GM21737 (cell line): ENCODE measurements at regions not wholly inside any gene's neighbourhood (a gene's known extent, or its start where the extent isn't known, plus 50 kb on each side); places are given as distances from the start of the nearest gene placed in this dataset.
"Not testable (repeated sequence)": the region's sequence is repeated elsewhere in the genome, so short reads cannot be mapped to it uniquely, and the experiment has no call there.

Experiments
- ATAC-seq: cut with Tn5 transposase; IDR thresholded peaks from one replicate; pipeline ENCODE4 v1.9.1; 2021; ENCODE audit warnings: mild to moderate bottlenecking, moderate library complexity; ENCODE audit not compliant: unreplicated experiment

DNA sequence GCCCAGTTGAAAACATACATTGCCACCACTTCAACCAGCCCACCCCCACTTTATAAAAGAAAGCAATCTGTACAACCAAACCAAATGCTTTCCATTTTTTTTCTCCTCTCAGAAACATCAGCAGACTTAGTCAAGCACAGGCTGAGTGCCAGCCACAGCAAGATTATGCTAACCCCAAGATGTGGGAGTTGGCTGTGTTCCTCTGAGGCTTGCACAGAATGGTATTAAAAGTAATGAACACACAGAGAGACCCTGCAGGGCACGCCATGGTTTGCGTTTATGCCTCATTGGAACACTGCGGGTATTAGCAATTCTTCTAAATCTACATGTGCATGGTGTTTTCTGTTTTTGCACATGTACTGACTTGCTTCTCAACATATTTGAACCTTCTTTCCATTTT is 419.9 kb upstream of the GRAMD2B start:
- no peak for ATAC-seq

DNA sequence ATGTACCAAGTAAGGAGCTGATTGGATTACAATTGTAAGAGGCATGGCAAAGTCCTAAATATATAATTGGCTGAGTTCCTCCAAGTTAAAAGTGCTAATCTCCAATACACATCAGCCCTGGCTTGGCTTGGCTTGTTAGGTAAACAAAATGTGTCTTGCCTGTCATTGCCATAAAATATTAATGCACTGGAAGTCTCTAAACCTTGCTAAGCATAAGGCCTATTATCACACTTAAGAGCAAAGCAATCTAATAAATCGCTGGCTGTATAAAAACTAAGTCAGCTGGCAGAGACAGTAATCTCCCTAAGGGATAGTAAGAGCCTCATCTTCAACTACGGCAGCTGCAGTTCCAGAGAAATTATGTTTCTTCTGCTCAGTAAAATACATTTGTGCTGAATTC is 418.6 kb upstream of the GRAMD2B start:
- ATAC-seq = no peak

DNA sequence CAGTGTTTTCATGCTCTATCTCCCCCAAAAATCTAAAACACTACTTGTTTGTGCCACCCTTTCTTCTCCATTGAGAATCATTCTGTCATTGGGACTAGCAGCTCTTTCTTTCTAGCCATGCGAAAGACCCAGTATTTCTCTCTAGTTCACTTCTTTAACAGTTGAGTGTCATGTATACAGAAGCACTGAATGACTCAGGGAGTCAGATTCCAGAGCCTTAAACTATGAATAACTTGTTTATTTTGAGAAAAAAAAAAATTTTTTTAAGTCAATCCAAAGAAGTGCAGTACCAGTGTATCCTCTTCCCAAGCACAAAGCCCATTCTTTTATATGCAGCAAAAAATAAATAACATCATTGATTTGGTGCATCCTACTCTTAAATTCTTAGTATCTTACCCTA is 415.4 kb upstream of the GRAMD2B start:
- ATAC-seq = no peak

DNA sequence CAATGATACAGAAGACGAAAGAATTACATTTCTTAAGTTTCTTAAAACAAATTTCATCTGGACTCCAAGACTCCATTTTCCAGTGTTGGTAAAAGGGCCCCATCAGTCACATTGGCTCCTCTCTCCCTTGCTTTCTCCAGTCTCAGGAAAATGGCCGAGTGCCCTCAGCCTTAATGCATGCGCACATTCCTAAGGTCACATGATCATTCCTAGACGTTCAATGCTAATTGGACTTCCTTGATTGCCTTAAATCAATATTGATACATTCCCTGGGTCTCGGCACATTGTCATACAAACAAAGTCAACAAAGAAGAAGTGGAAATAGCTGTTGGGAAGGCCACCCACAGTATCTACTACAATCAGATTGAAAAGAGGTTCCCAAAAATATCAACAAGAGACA is 413.6 kb upstream of the GRAMD2B start:
- ATAC-seq = no peak

DNA sequence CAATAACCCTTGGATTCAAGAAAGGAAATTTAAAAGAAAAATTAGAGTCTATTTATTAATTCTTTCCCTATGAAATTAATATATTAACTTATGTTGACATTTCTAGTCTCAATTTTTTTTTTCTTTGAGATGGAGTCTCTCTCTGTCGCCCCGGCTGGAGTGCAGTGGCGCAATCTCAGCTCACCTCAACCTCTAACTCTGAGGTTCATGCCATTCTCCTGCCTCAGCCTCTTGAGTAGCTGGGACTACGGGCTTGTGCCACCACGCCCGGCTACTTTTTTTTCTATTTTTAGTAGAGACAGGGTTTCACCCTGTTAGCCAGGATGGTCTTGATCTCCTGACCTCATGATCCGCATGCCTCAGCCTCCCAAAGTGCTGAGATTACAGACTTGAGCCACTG is 411.7 kb upstream of the GRAMD2B start:
- ATAC-seq = not testable (repeated sequence)

DNA sequence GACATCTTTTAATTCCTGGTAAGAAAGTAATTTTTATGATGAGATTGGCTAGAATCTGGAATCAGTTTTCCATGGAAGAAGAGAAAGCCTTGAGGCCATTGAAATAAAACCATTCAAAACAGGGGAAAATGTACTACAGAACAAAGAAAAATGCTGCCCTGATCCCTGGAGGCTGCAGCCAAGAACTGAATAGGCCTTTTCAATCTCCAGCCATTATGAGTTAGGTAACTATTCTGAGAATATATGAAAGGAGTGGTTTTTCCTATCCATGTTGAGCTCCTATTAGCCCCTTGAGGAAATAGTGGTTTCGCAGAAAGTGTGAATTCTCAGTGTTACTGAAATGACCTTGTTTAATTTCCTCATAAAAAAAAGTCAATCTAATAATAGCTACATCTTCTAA is 408.5 kb upstream of the GRAMD2B start:
- ATAC-seq = no peak

DNA sequence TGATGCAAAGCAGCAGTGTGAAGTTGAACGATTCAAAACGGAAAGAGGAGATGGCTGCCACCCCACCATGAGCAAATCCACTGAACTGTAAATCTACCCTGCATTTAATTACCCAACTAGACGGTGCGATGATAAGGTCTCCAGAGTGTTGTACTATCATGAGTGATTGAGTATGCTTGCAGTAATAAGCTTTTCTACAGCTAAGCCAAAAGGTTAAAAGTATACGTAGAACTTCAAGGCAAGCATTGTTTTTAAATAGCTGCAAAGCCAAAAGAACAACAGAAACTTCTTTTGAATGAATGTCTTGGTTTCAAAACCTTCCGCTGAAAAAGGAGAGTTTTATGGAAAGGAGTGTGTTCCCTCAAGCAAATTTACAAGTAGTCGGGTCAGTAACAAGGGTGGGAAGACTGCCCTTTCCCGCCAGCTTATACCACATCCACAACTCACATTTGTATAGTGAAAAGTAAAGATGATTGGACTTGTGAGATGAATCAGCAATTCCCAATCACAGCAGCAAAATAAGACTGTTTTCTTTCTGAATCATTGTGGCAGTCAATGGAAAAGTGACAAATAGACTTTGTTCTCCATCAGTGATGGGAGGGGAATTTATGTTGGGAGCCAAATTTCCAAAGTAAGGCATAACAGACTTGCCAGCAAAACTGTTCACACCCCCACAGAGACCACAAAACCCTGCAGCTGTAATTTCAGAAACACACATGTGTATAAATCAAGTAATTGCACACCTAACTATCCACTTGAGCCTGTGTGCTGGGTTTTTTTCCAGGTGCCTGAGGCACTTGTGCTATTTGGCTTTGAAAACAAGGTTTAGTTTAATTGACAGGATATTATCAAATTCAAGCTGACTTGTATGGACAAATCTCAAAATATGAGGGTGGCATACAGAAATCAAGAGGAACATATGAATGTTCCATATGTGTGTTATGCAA is 407.7 kb upstream of the GRAMD2B start:
- ATAC-seq = no peak

DNA sequence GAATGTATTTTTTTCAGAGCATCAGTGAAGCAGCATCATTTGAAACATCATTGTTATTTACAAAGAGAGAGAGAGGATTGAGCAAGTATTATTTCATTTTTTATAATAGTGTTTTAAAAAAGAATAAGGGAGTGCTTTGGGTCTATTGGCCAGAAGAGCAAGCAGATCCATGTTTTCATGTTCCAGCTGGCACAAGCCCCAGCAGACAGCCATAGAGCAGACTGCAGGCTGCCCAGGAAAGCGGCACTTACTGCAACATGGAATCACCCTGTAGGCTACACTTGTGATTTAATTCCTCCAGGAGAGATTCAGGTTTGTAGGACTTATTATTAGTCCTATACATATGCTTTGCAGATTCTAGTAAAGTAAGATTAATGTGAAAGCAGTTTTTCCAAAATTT is 407.0 kb upstream of the GRAMD2B start:
- no peak for ATAC-seq

DNA sequence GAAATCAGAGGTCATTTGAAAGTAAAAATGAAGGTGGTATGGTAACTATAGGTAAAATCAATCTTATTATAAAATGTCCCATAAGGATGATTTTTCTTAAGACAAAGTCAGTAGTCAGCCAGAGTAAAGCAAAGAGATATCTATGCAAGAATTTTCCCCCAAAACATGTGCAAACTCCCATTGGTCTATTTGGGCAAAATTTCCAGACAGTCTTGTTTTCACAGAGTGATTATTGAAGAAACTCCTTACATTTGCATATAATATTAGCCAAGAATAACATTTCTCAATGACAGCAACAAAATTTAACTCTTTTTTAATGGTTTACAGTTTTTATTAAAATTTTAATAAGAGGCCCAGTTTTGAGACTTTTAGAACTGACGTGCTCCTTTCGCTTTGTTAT is 406.1 kb upstream of the GRAMD2B start:
- ATAC-seq = no peak

DNA sequence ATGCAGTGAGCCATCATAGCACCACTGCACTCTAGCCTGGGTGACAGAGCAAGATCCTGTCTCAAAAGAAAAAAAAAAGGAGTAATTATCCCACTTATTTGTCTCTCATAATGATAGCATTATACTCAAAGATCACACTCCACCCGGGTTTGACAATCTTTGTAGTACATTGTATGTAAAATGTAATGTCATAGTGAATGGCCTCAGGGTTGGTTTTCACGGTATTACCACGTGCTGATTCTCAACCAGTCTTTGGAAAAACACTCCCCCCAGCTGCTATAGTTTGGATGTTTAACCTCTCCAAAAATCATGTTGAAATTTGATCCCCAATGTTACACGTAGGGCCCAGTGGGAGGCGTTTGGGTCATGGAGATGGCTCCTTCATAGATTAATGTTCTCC is 402.4 kb upstream of the GRAMD2B start:
- ATAC-seq = no peak

DNA sequence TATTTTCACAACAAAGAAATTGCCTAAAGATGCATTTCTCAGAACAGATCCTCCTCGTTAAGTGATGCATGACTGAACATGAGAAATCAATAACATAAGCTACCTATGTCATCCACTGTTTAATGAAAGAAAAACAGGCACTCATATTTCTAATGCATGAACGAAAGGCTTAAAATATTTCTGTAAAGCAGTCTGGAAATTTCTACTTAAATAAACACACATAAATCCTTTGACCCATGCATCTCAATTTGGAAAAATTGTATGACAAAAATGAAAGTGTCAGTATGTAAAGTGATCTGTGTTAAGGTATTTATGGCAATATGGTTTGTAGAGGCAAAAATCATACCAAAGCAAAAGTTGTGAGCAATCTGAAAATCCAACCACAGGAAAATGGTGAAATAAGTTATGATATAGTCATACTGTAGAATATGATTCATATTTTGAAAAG is 399.2 kb upstream of the GRAMD2B start:
- ATAC-seq = no peak

DNA sequence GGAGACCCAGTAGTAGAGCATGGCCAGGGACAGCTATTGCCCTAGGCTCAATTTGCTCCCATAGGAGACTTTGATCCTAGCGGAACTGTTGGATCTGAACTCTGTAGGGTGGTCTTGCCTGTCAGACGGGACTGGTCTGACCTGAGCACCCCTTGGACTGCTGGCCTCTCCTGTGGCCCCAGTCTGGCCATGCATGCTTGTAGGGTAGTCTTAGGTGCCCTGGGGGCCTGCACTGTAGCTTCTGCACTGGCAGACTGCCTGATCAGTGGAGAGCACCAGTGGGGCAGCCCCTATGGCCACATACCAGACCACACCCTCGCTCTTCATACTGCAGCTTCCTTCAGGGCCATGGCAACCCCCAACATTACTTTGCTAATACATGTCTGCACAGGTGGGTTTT is 396.1 kb upstream of the GRAMD2B start:
- ATAC-seq = no peak

DNA sequence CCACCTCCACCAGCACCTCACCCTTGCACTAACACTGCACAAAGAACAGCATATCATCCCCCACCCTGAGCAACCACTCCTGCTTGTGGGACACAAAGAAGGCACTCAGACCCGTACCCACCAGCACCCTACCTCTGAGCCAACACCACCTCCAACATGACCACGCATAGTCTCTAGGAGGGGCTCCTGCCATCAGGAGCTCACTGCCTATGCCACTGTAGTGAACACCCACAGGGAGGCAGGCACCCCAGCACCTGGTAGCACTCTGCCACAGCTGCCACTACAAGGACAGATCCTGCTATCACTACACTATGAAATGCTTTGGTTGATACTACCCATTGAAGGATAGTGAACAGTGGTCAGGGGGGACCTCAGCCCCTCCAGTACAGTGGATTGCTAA is 395.6 kb upstream of the GRAMD2B start:
- no peak for ATAC-seq

DNA sequence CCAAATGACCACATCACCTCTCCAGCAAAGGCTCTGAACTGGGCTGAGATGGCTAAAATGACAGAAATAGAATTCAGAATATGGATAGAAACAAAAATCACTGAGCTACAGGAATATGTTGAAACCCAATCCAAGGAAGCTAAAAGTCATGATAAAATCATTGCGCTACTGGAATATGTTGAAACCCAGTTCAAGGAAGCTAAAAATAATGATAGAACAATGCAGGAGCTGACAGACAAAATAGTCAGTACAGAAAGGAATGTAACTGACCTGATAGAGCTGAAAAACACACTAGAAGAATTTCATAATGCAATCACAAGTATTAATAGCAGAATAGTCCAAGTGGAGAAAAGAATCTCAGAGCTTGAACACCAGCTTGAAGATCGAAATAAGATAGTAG is 394.9 kb upstream of the GRAMD2B start:
- ATAC-seq = no peak

DNA sequence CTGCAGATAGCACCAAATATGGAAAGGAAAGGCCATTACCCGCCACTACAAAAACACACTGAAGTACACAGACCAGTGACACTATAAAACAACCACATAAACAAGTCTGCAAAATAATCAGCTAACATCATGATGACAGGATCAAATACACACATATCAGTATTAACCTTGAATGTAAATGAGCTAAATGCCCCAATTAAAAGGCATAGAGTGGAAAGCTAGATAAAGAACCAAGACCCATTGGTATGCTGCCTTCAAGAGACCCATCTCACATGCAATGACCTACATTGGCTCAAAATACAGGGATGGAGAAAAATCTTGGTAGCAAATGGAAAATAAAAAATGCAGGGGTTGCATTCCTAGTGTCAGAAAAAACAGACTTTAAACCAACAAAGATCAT is 393.9 kb upstream of the GRAMD2B start:
- ATAC-seq = not testable (repeated sequence)

DNA sequence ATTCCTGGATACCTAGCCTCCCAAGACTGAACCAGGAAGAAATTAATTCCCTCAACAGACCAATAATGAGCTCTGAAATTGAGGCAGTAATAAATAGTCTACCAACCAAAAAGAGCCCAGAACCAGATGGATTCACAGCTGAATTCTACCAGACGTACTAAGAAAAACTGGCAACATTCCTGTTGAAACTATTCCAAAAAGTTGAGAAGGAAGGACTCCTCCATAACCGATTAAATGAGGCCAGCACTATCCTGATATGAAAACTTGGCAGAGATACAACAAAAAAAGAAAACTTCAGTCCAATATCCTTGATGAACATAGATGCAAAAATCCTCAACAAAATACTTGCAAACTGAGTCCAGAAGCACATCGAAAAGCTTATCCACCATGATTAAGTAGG is 392.5 kb upstream of the GRAMD2B start:
- ATAC-seq = no peak

DNA sequence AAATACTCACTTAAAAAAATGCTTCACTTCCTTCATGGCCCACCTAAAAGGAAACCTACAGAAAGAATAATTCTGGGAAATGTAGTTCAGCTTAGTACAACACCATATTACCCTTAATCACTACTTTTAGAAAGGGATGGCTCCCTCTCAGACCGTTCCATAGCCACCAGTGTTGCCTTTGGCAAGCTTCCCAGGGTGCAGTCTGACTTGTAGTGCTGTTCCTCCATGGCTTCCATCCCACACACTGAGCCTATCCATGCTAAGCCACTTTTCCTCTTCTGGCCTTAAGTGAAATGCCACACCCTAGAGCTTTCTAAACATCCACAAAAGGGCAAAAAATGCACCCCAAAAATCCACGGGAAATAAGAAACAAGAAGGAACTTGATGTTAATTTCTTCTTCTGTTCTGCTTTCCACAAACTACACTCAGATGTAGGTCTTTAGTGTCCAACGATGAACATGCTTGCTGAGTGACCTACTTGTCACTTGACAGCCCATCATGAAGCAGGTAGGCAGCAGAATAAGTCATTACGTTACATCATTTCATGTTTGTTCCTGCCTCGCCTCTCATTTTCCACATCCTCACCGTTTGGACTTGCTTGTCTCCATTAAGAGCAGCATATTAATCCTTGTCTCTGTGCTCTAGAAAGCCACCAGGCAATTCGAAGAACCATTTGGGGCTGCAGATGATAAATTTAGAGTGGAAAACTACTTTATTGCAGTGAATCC is 391.1 kb upstream of the GRAMD2B start:
- ATAC-seq = no peak

DNA sequence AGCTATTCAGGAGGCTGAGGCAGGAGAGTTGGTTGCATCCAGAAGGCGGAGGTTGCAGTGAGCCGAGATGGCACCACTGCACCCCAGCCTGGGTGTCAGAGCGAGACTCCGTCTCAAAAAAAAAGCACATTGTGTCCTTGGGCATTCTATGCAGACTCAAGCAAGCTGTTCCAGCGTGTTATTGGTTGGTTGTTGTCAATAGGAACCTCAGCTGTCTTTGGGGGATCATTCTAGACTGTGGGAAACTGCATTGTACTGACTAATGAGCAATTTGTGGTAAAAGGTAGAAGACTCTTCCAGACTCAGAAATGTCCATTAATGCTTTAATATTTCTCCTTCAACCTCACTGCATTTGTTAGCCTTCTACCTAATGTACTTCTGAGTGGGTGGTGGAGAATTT is 379.5 kb upstream of the GRAMD2B start:
- ATAC-seq = no peak

DNA sequence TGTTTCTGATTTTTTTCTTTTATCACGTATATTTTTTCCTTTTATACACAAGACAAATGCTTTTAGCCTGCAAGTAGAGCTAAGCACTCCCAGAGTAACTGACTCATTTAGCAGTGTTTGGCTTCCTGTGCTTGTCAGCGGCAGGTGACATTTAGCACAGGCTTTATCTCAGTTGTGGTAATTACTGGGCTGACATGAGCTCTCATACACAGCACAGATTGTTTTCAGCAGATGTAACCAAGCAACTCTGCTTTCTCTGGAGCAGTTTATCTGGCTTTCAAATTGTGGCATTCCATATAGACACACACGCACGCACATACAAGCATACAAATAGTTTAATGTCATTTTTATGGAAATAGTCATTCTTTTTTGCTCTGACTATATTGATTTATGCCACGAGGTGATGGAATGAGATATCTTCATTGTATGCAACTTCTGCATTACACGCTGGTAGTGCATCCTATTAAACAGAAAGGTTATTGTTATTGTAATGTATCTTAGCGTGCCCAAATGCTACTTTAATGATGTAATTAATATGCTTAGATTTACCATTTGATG is 379.0 kb upstream of the GRAMD2B start:
- no peak for ATAC-seq

DNA sequence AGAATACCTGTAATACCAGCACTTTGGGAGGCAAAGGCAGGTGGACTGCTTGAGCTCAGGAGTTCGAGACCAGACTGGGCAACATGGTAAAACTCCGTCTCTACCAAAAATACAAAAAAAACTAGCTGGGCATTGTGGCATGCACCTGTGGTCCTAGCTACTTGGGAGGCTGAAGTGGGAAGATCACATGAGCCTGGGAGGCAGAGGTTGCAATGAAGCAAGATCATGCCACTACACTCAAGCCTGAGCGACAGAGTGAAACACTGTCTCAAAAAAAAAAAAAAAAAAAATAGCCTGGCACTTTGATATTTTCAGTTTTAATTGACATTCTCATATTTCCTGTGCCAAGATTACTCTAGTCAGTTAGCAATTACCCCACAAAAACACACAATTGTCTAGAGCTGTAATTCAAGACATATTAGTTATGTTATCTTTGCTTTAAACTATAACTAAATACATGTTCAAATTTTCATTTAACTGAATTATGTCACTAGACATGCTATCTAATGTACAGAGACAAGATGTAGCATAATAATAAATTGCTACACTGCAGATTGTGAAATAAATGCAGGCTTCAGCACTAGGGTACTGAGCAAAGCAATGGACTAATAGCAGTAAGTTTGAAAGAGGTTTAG is 378.2 kb upstream of the GRAMD2B start:
- ATAC-seq = no peak

DNA sequence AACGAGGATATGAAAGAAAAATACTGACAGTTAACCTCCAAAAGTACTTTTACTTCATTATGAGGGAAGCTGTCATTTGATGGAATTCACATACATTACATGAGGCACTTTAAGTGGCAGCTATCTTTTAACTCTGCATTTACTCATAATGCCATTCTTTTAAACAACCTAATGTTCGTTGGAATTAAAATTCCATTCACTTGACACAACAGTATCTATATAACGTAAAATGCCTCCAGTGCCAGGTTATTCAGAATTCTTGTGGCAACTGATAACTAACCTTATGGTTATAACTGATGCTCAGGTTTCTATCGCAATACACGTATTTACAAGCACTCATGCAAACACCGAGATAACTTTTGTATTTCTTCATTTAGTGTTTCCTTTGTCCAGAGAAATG is 376.9 kb upstream of the GRAMD2B start:
- no peak for ATAC-seq
